Activated CD4-positive, alpha-beta memory T cell treated with anti-CD3 and anti-CD28 coated beads for 36 hours (primary cell): ENCODE measurements at regions not wholly inside any gene's neighbourhood (a gene's known extent, or its start where the extent isn't known, plus 50 kb on each side); places are given as distances from the start of the nearest gene placed in this dataset.

Experiments used
- CTCF ChIA-PET: fragments of 350-600 bp; sonication (Branson Sonifier 250); formaldehyde crosslinking; loops from one replicate; lab custom pipeline; 2021; ENCODE audit warnings: antibody characterized with exemption, inconsistent platforms; lab: Charles Lee
- POLR2A ChIA-PET: fragments of 350-600 bp; sonication (Branson Sonifier 250); formaldehyde crosslinking; loops from one replicate; lab custom pipeline; 2021; ENCODE audit warnings: antibody characterized with exemption; lab: Charles Lee
- DNase-seq: peaks from one replicate; pipeline ENCODE4 v3.0.0-alpha.2; 2020
- H3K27ac Mint-ChIP-seq: one replicate; pipeline ENCODE4 v1.8.0; 2021; ENCODE audit warnings: mixed read lengths
- H3K27me3 Mint-ChIP-seq: one replicate; pipeline ENCODE4 v1.8.0; 2021; ENCODE audit warnings: mixed read lengths
- H3K36me3 Mint-ChIP-seq: one replicate; pipeline ENCODE4 v1.8.0; 2021; ENCODE audit warnings: mixed read lengths
- H3K4me1 Mint-ChIP-seq: one replicate; pipeline ENCODE4 v1.8.0; 2021; ENCODE audit warnings: low read depth, mixed read lengths
- H3K4me3 Mint-ChIP-seq: one replicate; pipeline ENCODE4 v1.8.0; 2021; ENCODE audit warnings: mild to moderate bottlenecking, mixed read lengths
- H3K9me3 Mint-ChIP-seq: one replicate; pipeline ENCODE4 v1.8.0; 2021; ENCODE audit warnings: mixed read lengths
- intact Hi-C: fragments of 100-400 bp; cut with micrococcal nuclease; formaldehyde crosslinking; loops from one replicate; pipeline ENCODE4 v1.15.1; 2023

- POLR2A ChIA-PET = no interaction called here
- CTCF ChIA-PET = no interaction called here
- H3K4me1 Mint-ChIP-seq = peaks cover 7% of the 10 kb centered on the region
Measured at GRCh38 chrX:20402956-20403355, 136.2 kb upstream of the RPS6KA3 start.

GRCh38 chrX:20399728-20400414 is 133.2 kb upstream of the RPS6KA3 start:
- Mint-ChIP-seq H3K27me3 (no peaks in the 10 kb centered on the region), H3K4me1 (peaks cover 7% of the 10 kb centered on the region), H3K9me3 (no peaks in the 10 kb centered on the region), H3K27ac (no peak overlapping the region), H3K4me3 (no peak overlapping the region), H3K36me3 (no peaks in the 10 kb centered on the region)
- CTCF ChIA-PET = interaction anchor here (1.3 kb wide), 1 partner anchor 147 kb away, joined by 3 read pairs; no protein-coding TSS in a partner anchor
- intact Hi-C loops = loop anchor here (1.0 kb wide), 1 partner anchor 176 kb away; no protein-coding TSS in a partner anchor
- DNase-seq = peak; percentile 16
- POLR2A ChIA-PET = no interaction called here

More at GRCh38 chrX:20402956-20403355, 136.2 kb upstream of the RPS6KA3 start:
- H3K27me3 Mint-ChIP-seq = no peaks in the 10 kb centered on the region
- no peak overlapping the region for H3K27ac Mint-ChIP-seq
- intact Hi-C loops = no loop called here
- H3K36me3 Mint-ChIP-seq = no peaks in the 10 kb centered on the region
- DNase-seq = no peak
- no peak overlapping the region for H3K4me3 Mint-ChIP-seq
- H3K9me3 Mint-ChIP-seq = no peaks in the 10 kb centered on the region

- H3K27me3 Mint-ChIP-seq = no peaks in the 10 kb centered on the region
Measured at GRCh38 chrX:20397587-20397986, 130.9 kb upstream of the RPS6KA3 start.

GRCh38 chrX:20394451-20394850 is 127.7 kb upstream of the RPS6KA3 start:
- Mint-ChIP-seq H3K27ac (no peak overlapping the region), H3K4me3 (no peak overlapping the region), H3K9me3 (no peaks in the 10 kb centered on the region), H3K27me3 (no peaks in the 10 kb centered on the region), H3K36me3 (no peaks in the 10 kb centered on the region), H3K4me1 (no peaks in the 10 kb centered on the region)
- DNase-seq = no peak
- intact Hi-C loops = no loop called here
- ChIA-PET CTCF (no interaction called here), POLR2A (no interaction called here)

More at GRCh38 chrX:20397587-20397986, 130.9 kb upstream of the RPS6KA3 start:
- Mint-ChIP-seq H3K36me3 (no peaks in the 10 kb centered on the region), H3K9me3 (no peaks in the 10 kb centered on the region), H3K27ac (no peak overlapping the region), H3K4me3 (no peak overlapping the region), H3K4me1 (peaks cover 7% of the 10 kb centered on the region)
- CTCF ChIA-PET = no interaction called here
- intact Hi-C loops = no loop called here
- POLR2A ChIA-PET = no interaction called here
- no peak for DNase-seq

- no peaks in the 10 kb centered on the region for H3K36me3 Mint-ChIP-seq
- intact Hi-C loops = no loop called here
- ChIA-PET CTCF (no interaction called here), POLR2A (no interaction called here)
- no peak overlapping the region for H3K27ac Mint-ChIP-seq
- no peak overlapping the region for H3K4me3 Mint-ChIP-seq
- no peak for DNase-seq
- H3K9me3 Mint-ChIP-seq = no peaks in the 10 kb centered on the region
- H3K4me1 Mint-ChIP-seq = no peaks in the 10 kb centered on the region
- H3K27me3 Mint-ChIP-seq = no peaks in the 10 kb centered on the region
Measured at GRCh38 chrX:20393944-20394343, 127.2 kb upstream of the RPS6KA3 start.

- Mint-ChIP-seq H3K4me1 (no peaks in the 10 kb centered on the region), H3K27me3 (no peaks in the 10 kb centered on the region), H3K36me3 (no peaks in the 10 kb centered on the region), H3K9me3 (no peaks in the 10 kb centered on the region), H3K27ac (no peak overlapping the region), H3K4me3 (no peak overlapping the region)
- intact Hi-C loops = no loop called here
- POLR2A ChIA-PET = no interaction called here
- CTCF ChIA-PET = no interaction called here
- DNase-seq = no peak
Measured at GRCh38 chrX:20388594-20388993, 121.9 kb upstream of the RPS6KA3 start.

GRCh38 chrX:20383477-20383876 is 116.8 kb upstream of the RPS6KA3 start:
- Mint-ChIP-seq H3K4me3 (no peak overlapping the region), H3K4me1 (peaks cover 18% of the 10 kb centered on the region), H3K27ac (no peak overlapping the region), H3K36me3 (no peaks in the 10 kb centered on the region), H3K9me3 (no peaks in the 10 kb centered on the region), H3K27me3 (no peaks in the 10 kb centered on the region)
- intact Hi-C loops = no loop called here
- ChIA-PET POLR2A (no interaction called here), CTCF (no interaction called here)
- no peak for DNase-seq

- no peaks in the 10 kb centered on the region for H3K27me3 Mint-ChIP-seq
- H3K4me3 Mint-ChIP-seq = no peak overlapping the region
- no peaks in the 10 kb centered on the region for H3K36me3 Mint-ChIP-seq
- ChIA-PET CTCF (no interaction called here), POLR2A (no interaction called here)
- intact Hi-C loops = no loop called here
- no peaks in the 10 kb centered on the region for H3K9me3 Mint-ChIP-seq
- H3K4me1 Mint-ChIP-seq = peaks cover 23% of the 10 kb centered on the region
- peak; percentile 28 for DNase-seq
- H3K27ac Mint-ChIP-seq = peak overlapping the region; percentile 34
Measured at GRCh38 chrX:20382518-20383297, 116.0 kb upstream of the RPS6KA3 start.

- Mint-ChIP-seq H3K27me3 (no peaks in the 10 kb centered on the region), H3K9me3 (no peaks in the 10 kb centered on the region), H3K36me3 (no peaks in the 10 kb centered on the region), H3K27ac (no peak overlapping the region), H3K4me1 (peaks cover 26% of the 10 kb centered on the region), H3K4me3 (no peak overlapping the region)
- intact Hi-C loops = no loop called here
- CTCF ChIA-PET = no interaction called here
- no peak for DNase-seq
- POLR2A ChIA-PET = no interaction called here
Measured at GRCh38 chrX:20382082-20382481, 115.4 kb upstream of the RPS6KA3 start.

- peak overlapping the region; percentile 91 for H3K27ac Mint-ChIP-seq
- ChIA-PET POLR2A (interaction anchor here (0.6 to 1.4 kb wide), 6 partner anchors 37 to 172 kb away, joined by 3 read pairs; no protein-coding TSS in a partner anchor), CTCF (interaction anchor here (0.5 to 1.3 kb wide), 4 partner anchors 75 to 225 kb away, joined by 3 to 5 read pairs (median 4); no protein-coding TSS in a partner anchor)
- DNase-seq = peak; percentile 62
- H3K4me3 Mint-ChIP-seq = no peak overlapping the region
- peaks cover 32% of the 10 kb centered on the region for H3K4me1 Mint-ChIP-seq
- H3K9me3 Mint-ChIP-seq = no peaks in the 10 kb centered on the region
- intact Hi-C loops = loop anchor here (1.0 to 2.0 kb wide), 8 partner anchors 25 to 238 kb away; partner anchors contain the start of gene EIF1AX
- no peaks in the 10 kb centered on the region for H3K36me3 Mint-ChIP-seq
- no peaks in the 10 kb centered on the region for H3K27me3 Mint-ChIP-seq
Measured at GRCh38 chrX:20378233-20378920, 111.7 kb upstream of the RPS6KA3 start.

GRCh38 chrX:20374900-20375438 is 108.3 kb upstream of the RPS6KA3 start:
- Mint-ChIP-seq H3K4me1 (peaks cover 21% of the 10 kb centered on the region), H3K9me3 (no peaks in the 10 kb centered on the region), H3K27me3 (no peaks in the 10 kb centered on the region), H3K36me3 (no peaks in the 10 kb centered on the region), H3K27ac (no peak overlapping the region), H3K4me3 (no peak overlapping the region)
- CTCF ChIA-PET = no interaction called here
- POLR2A ChIA-PET = no interaction called here
- no peak for DNase-seq
- intact Hi-C loops = no loop called here

GRCh38 chrX:20374450-20374849 is 107.7 kb upstream of the RPS6KA3 start:
- no peak for DNase-seq
- Mint-ChIP-seq H3K9me3 (no peaks in the 10 kb centered on the region), H3K36me3 (no peaks in the 10 kb centered on the region), H3K4me3 (no peak overlapping the region), H3K27ac (no peak overlapping the region), H3K27me3 (no peaks in the 10 kb centered on the region), H3K4me1 (peaks cover 19% of the 10 kb centered on the region)
- POLR2A ChIA-PET = no interaction called here
- intact Hi-C loops = no loop called here
- CTCF ChIA-PET = no interaction called here
